ENCODE measurements at regions not wholly inside any gene's neighbourhood (a gene's known extent, or its start where the extent isn't known, plus 50 kb on each side); places are given as distances from the start of the nearest gene placed in this dataset.

- H4K91ac ChIP-seq (replicated peaks; ENCODE audit: insufficient read length, low read length): peak overlapping the region; percentile 99
- H4K8ac ChIP-seq (ENCODE audit: extremely low read depth, insufficient read depth, low read length): no peak overlapping the region
- 83% methylated on average over 5 of the region's 5 CpGs; no CpG with 5 or more reads in 1 of the 2 experiments for WGBS, 2 experiments (ENCODE audit: extremely low coverage in 1 of 2, insufficient coverage in 1 of 2, insufficient read length in 1 of 2, insufficient replicate concordance in 2 of 2, low coverage in 1 of 2, low lambda C conversion rate in 2 of 2, missing lambda C conversion rate in 1 of 2)
Observed at GRCh38 chr3:72337480-72337855, 510.8 kb downstream of the SHQ1 start.

More at GRCh38 chr3:72337480-72337855, 510.8 kb downstream of the SHQ1 start:
- Histone ChIP-seq H3K56ac (replicated peaks; ENCODE audit: insufficient read length, low read depth, low read length) (peak overlapping the region; percentile 100), H3K9ac (replicated peaks in 1 of 4; ENCODE audit: extremely low read depth in 1 of 4, low read depth in 3 of 4, low read length in 3 of 4) (no peak overlapping the region), H3K36me3 (ENCODE audit: control insufficient read depth in 2 of 4, insufficient read depth in 4 of 4, low read length in 3 of 4) (no peaks in the 10 kb centered on the region), H3K4ac (replicated peaks; ENCODE audit: insufficient read length, low read depth, low read length) (peak overlapping the region; percentile 96), H3K27me3 (replicated peaks in 1 of 4; ENCODE audit: control insufficient read depth in 3 of 4, extremely low read depth in 1 of 4, insufficient read depth in 3 of 4, low read length in 3 of 4) (no peaks in the 10 kb centered on the region; a peak in 1 of 7 replicates), H4K20me1 (replicated peaks in 1 of 2; ENCODE audit: control insufficient read depth in 1 of 2, insufficient read depth in 2 of 2, low read length in 2 of 2) (peaks cover 0 to 5% of the 10 kb centered on the region in 2 experiments), H3K23ac (ENCODE audit: insufficient read length) (peak overlapping the region; percentile 12), H3K27ac (ENCODE audit: low read depth, low read length) (no peak overlapping the region), H3K4me3 (ENCODE audit: extremely low read depth in 1 of 4, insufficient read depth in 2 of 4, low read depth in 3 of 4, low read length in 4 of 4) (no peak overlapping the region), H3K14ac (ENCODE audit: insufficient read length) (no peak overlapping the region), H2BK5ac (ENCODE audit: low read depth, low read length) (peak overlapping the region; percentile 86), H3K9me3 (ENCODE audit: insufficient read depth in 2 of 2, low read depth in 1 of 2, low read length in 1 of 2) (no peaks in the 10 kb centered on the region), H3K79me1 (ENCODE audit: low read depth, low read length) (no peaks in the 10 kb centered on the region), H2BK120ac (replicated peaks; ENCODE audit: low read depth, low read length) (peak overlapping the region; percentile 80), H2AK5ac (ENCODE audit: low read depth, low read length) (peak overlapping the region; percentile 95), H2BK12ac (ENCODE audit: low read depth, low read length) (peak overlapping the region; percentile 100; the same call in 1 of the 2 replicates), H2AFZ (ENCODE audit: low read length) (no peak overlapping the region), H3K18ac (ENCODE audit: extremely low read depth, low read length) (peak overlapping the region; percentile 80), H3K23me2 (ENCODE audit: low read depth, low read length) (peaks cover 6% of the 10 kb centered on the region), H2BK15ac (ENCODE audit: low read length) (peak overlapping the region; percentile 67), H2BK20ac (ENCODE audit: low read length) (peak overlapping the region; percentile 82), H3K79me2 (ENCODE audit: control insufficient read depth in 1 of 2, insufficient read depth in 2 of 2, low read length in 2 of 2) (no peaks in the 10 kb centered on the region), H3K4me2 (ENCODE audit: insufficient read depth in 1 of 2, low read depth in 2 of 2, low read length in 2 of 2) (peak overlapping the region in 1 of 2 experiments; percentile 42; a peak in 1 of 4 replicates), H4K5ac (ENCODE audit: insufficient read length, low read depth, low read length) (no peak overlapping the region), H3K4me1 (replicated peaks in 1 of 4; ENCODE audit: control insufficient read depth in 3 of 4, insufficient read depth in 4 of 4, low read length in 3 of 4) (peaks cover 3 to 17% (median 9%) of the 10 kb centered on the region in 4 experiments)
- TF ChIP-seq BACH1 (IDR thresholded peaks at IDR 0.05; ENCODE audit: low read length) (no peak), CTCF (IDR thresholded peaks at IDR 0.05; ENCODE audit: control extremely low read depth in 1 of 3, insufficient read depth in 1 of 3, low read depth in 1 of 3, low read length in 3 of 3) (no peak), TBP (IDR thresholded peaks at IDR 0.05; ENCODE audit: low read depth, low read length) (no peak), BCL11A (IDR thresholded peaks at IDR 0.05; ENCODE audit: low read depth in 2 of 2, low read length in 2 of 2) (no peak)
- FAIRE-seq (no peak), DNase-seq (ENCODE audit: low read depth in 1 of 2, low spot score in 2 of 2) (no peak)
- CTCF ChIA-PET (ENCODE audit: partially characterized antibody): interaction anchor here (0.9 to 1.2 kb wide), 2 partner anchors 329 to 462 kb away, joined by 3 read pairs; no protein-coding TSS in a partner anchor
- POLR2A ChIA-PET (ENCODE audit: partially characterized antibody): interaction anchor here (0.7 kb wide), 1 partner anchor 27 kb away, joined by 3 read pairs; no protein-coding TSS in a partner anchor

All from H1 (cell line).